ENCODE measurements at regions not wholly inside any gene's neighbourhood (a gene's known extent, or its start where the extent isn't known, plus 50 kb on each side); places are given as distances from the start of the nearest gene placed in this dataset.
"Not testable (repeated sequence)": the region's sequence is repeated elsewhere in the genome, so short reads cannot be mapped to it uniquely, and the experiment has no call there.

GRCh38 chr3:125910851-125911250 lies 58.1 kb upstream of the ROPN1B start:
- not testable (repeated sequence) for H3K79me2 ChIP-seq (ENCODE audit: insufficient read depth, low read length); H3K27ac Mint-ChIP-seq (ENCODE audit: unreplicated experiment); H3K4me1 Mint-ChIP-seq (ENCODE audit: low read depth, unreplicated experiment); H3K9me3 Mint-ChIP-seq (ENCODE audit: unreplicated experiment); H3K27me3 Mint-ChIP-seq (ENCODE audit: low read depth, unreplicated experiment); H4K20me1 ChIP-seq (ENCODE audit: insufficient read depth, low read length); DNase-seq (ENCODE audit: low read depth); H3K9ac ChIP-seq (ENCODE audit: low read length); H2AFZ ChIP-seq (ENCODE audit: low read depth, low read length); H3K36me3 ChIP-seq (ENCODE audit: insufficient read depth, low read length); H3K4me2 ChIP-seq (ENCODE audit: low read length); H3K4me3 ChIP-seq (ENCODE audit: insufficient read depth, low read depth, low read length); H3K9me3 ChIP-seq (ENCODE audit: insufficient read depth, low read depth, low read length); H3K27me3 ChIP-seq (ENCODE audit: insufficient read depth, low read length); H3K36me3 Mint-ChIP-seq (ENCODE audit: low read depth, unreplicated experiment); FAIRE-seq; H3K27ac ChIP-seq (ENCODE audit: low read depth, low read length); H3K4me3 Mint-ChIP-seq (ENCODE audit: unreplicated experiment)
- H3K4me1 ChIP-seq (ENCODE audit: insufficient read depth, low read length): peaks cover 11% of the 10 kb centered on the region

GRCh38 chr3:125914608-125915436 lies 54.2 kb upstream of the ROPN1B start:
- Histone ChIP-seq H2AFZ (ENCODE audit: low read depth, low read length) (peak overlapping the region; percentile 78), H3K9ac (ENCODE audit: low read length) (peak overlapping the region; percentile 87), H3K4me2 (ENCODE audit: low read length) (peak overlapping the region; percentile 94), H3K4me1 (ENCODE audit: insufficient read depth, low read length) (peaks cover 18% of the 10 kb centered on the region), H3K27ac (ENCODE audit: low read depth, low read length) (peak overlapping the region; percentile 75), H3K4me3 (ENCODE audit: insufficient read depth, low read depth, low read length) (peak overlapping the region; percentile 69)
- H3K4me1 Mint-ChIP-seq (ENCODE audit: low read depth, unreplicated experiment); H3K9me3 ChIP-seq (ENCODE audit: insufficient read depth, low read depth, low read length); FAIRE-seq; H3K36me3 Mint-ChIP-seq (ENCODE audit: low read depth, unreplicated experiment); H3K27me3 ChIP-seq (ENCODE audit: insufficient read depth, low read length); H3K27me3 Mint-ChIP-seq (ENCODE audit: low read depth, unreplicated experiment); H3K36me3 ChIP-seq (ENCODE audit: insufficient read depth, low read length); H4K20me1 ChIP-seq (ENCODE audit: insufficient read depth, low read length); H3K9me3 Mint-ChIP-seq (ENCODE audit: unreplicated experiment); H3K79me2 ChIP-seq (ENCODE audit: insufficient read depth, low read length): not testable (repeated sequence)
- DNase-seq (ENCODE audit: low read depth): peak; percentile 35
- Mint-ChIP-seq H3K4me3 (ENCODE audit: unreplicated experiment) (peak overlapping the region; percentile 89), H3K27ac (ENCODE audit: unreplicated experiment) (peak overlapping the region; percentile 62)

GRCh38 chr3:125915437-125915787 lies 53.6 kb upstream of the ROPN1B start:
- H3K36me3 Mint-ChIP-seq (ENCODE audit: low read depth, unreplicated experiment); DNase-seq (ENCODE audit: low read depth); H4K20me1 ChIP-seq (ENCODE audit: insufficient read depth, low read length); FAIRE-seq; H3K36me3 ChIP-seq (ENCODE audit: insufficient read depth, low read length); H3K27me3 Mint-ChIP-seq (ENCODE audit: low read depth, unreplicated experiment); H3K27me3 ChIP-seq (ENCODE audit: insufficient read depth, low read length); H3K79me2 ChIP-seq (ENCODE audit: insufficient read depth, low read length); H3K4me1 Mint-ChIP-seq (ENCODE audit: low read depth, unreplicated experiment); H3K9me3 Mint-ChIP-seq (ENCODE audit: unreplicated experiment); H3K9me3 ChIP-seq (ENCODE audit: insufficient read depth, low read depth, low read length): not testable (repeated sequence)
- H3K4me1 ChIP-seq (ENCODE audit: insufficient read depth, low read length): peaks cover 18% of the 10 kb centered on the region
- peak overlapping the region; percentile 75 for H3K27ac ChIP-seq (ENCODE audit: low read depth, low read length)
- peak overlapping the region; percentile 69 for H3K4me3 ChIP-seq (ENCODE audit: insufficient read depth, low read depth, low read length)
- H3K9ac ChIP-seq (ENCODE audit: low read length): peak overlapping the region; percentile 87
- peak overlapping the region; percentile 94 for H3K4me2 ChIP-seq (ENCODE audit: low read length)
- Mint-ChIP-seq H3K4me3 (ENCODE audit: unreplicated experiment) (peak overlapping the region; percentile 89), H3K27ac (ENCODE audit: unreplicated experiment) (peak overlapping the region; percentile 62)
- H2AFZ ChIP-seq (ENCODE audit: low read depth, low read length): peak overlapping the region; percentile 78

- not testable (repeated sequence) for FAIRE-seq; H3K9me3 ChIP-seq (ENCODE audit: insufficient read depth, low read depth, low read length); H3K36me3 ChIP-seq (ENCODE audit: insufficient read depth, low read length); H3K79me2 ChIP-seq (ENCODE audit: insufficient read depth, low read length); H3K27me3 Mint-ChIP-seq (ENCODE audit: low read depth, unreplicated experiment); H3K36me3 Mint-ChIP-seq (ENCODE audit: low read depth, unreplicated experiment); H3K9me3 Mint-ChIP-seq (ENCODE audit: unreplicated experiment); H3K4me1 Mint-ChIP-seq (ENCODE audit: low read depth, unreplicated experiment); H3K27me3 ChIP-seq (ENCODE audit: insufficient read depth, low read length); H4K20me1 ChIP-seq (ENCODE audit: insufficient read depth, low read length)
- peaks cover 18% of the 10 kb centered on the region for H3K4me1 ChIP-seq (ENCODE audit: insufficient read depth, low read length)
- Mint-ChIP-seq H3K27ac (ENCODE audit: unreplicated experiment) (peak overlapping the region; percentile 77), H3K4me3 (ENCODE audit: unreplicated experiment) (peak overlapping the region; percentile 89)
- peak overlapping the region; percentile 87 for H3K9ac ChIP-seq (ENCODE audit: low read length)
- DNase-seq (ENCODE audit: low read depth): peak; percentile 94
- H3K4me2 ChIP-seq (ENCODE audit: low read length): peak overlapping the region; percentile 94
- H3K4me3 ChIP-seq (ENCODE audit: insufficient read depth, low read depth, low read length): peak overlapping the region; percentile 69
- peak overlapping the region; percentile 78 for H2AFZ ChIP-seq (ENCODE audit: low read depth, low read length)
- H3K27ac ChIP-seq (ENCODE audit: low read depth, low read length): peak overlapping the region; percentile 75
Measured at GRCh38 chr3:125915792-125916375, 53.1 kb upstream of the ROPN1B start.

Data from astrocyte (in vitro differentiated cells and primary cell).